Sciatic nerve (tissue), 2 donors: ENCODE measurements at regions not wholly inside any gene's neighbourhood (a gene's known extent, or its start where the extent isn't known, plus 50 kb on each side); places are given as distances from the start of the nearest gene placed in this dataset.

Source experiments
- ATAC-seq: fragments of 200-7000 bp; cut with Tn5 transposase; one replicate; pipeline ENCODE4 v1.9.1; 2020; ENCODE audit warnings: mild to moderate bottlenecking, moderate library complexity
- DNase-seq: peaks from one replicate; pipeline ENCODE4 v3.0.0-alpha.2; 2020; ENCODE audit warnings: low spot score
- intact Hi-C: fragments of 100-400 bp; cut with DNase I; formaldehyde crosslinking; loops from one replicate; pipeline ENCODE4 v1.14.2; 2022
- donor health status: DM: no; HTN: no; CAD: no.
- donor health status: DM: no; HTN: no; CAD: no.

DNA sequence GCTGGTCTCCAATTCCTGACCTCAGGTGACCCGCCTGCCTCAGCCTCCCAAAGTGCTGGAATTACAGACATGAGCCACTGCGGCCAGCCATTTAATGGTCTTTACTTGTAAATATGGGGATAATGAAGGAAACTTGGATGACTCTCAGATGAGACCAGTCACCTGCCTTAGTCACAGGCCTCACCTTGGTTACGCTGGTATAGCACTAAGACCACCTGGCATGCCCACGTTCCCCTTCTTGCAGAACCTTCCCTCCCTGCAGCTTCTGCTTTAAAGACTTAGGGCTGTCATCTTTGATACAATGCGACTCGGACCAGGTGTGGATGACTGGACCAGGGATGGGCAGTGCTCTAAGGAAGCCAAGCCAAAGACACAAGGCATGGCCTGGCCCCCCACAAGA is 629.9 kb downstream of the CCDC171 start:
- intact Hi-C loops, result no loop called here
- DNase-seq, result no peak
- ATAC-seq, result no peak

- intact Hi-C loops, result no loop called here
- no peak for DNase-seq
- no peak for ATAC-seq
Observed at GRCh38 chr9:16184964-16185646, 632.3 kb downstream of the CCDC171 start.

GRCh38 chr9:16191191-16191590 is 638.3 kb downstream of the CCDC171 start:
- DNase-seq (no peak), ATAC-seq (no peak)
- intact Hi-C loops, result no loop called here

DNA sequence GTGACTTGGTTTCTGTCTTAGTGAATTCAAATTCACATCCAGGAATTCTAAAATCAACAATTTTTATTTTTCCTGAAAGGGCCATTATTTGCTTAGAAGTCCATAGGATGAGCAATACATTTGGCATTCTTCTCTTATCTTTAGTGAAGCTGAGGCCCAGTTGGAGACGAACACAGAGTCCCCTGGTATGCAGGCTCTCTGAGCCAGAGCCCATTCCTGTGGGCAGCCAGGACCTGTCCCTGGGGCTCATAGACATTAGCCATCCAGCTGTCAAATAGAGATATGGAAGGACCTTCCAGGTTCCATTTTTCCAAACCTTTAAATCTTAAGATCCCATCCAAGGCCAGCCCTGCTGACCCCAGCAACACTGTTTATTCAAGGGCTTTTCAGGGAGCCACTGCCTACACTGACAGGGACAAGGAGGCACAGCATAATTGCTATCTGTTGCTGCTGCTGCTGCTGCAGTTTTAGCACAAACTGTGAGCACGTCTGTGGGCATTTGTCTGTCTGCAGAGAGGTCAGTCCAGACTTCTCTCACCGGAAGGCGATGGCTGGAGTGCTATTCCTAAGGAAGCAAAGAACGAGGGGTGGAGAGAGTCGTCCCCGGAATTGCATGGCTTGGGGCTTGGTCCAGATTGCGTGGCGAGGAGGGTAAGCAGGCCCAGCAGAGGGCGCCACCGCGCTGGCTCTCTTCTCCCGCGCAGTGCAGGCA is 639.0 kb downstream of the CCDC171 start:
- ATAC-seq (peak; percentile 97), DNase-seq (peak; percentile 92)
- intact Hi-C loops, result no loop called here

DNA sequence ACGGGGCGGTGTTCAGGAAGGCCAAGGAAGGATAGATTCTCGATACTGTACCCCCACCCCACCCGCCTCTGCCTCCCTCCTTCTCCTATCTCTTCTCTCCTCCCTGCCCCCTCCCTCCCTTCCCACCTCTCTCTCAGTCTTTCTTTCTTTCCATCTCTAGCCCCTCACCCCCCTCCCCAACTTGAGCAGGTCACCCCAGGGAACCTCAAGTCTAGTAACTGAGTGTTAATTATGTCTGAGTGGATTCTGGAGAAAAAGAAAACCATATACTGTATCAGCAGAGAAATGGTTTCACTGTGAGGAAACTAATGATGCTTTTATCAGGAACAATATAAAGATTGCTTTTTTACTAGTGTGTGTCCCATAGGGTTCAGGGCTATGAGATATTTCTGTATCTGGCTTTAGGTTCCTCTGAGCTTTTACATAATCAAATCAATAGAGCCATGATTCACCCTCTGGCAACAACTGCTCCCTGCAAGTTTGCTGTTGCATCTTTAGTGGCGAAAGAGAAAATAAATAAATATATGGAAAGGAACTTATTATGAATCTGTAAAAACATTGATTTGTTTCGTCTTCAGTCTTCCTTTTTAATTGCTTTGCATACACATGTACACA is 639.7 kb downstream of the CCDC171 start:
- intact Hi-C loops, result no loop called here
- ATAC-seq, result no peak
- DNase-seq, result no peak

- intact Hi-C loops, result no loop called here
- DNase-seq (no peak), ATAC-seq (no peak)
Observed at GRCh38 chr9:16193066-16193465, 640.2 kb downstream of the CCDC171 start.

GRCh38 chr9:16196206-16196605 is 643.4 kb downstream of the CCDC171 start:
- intact Hi-C loops, result no loop called here
- DNase-seq (no peak), ATAC-seq (no peak)

DNA sequence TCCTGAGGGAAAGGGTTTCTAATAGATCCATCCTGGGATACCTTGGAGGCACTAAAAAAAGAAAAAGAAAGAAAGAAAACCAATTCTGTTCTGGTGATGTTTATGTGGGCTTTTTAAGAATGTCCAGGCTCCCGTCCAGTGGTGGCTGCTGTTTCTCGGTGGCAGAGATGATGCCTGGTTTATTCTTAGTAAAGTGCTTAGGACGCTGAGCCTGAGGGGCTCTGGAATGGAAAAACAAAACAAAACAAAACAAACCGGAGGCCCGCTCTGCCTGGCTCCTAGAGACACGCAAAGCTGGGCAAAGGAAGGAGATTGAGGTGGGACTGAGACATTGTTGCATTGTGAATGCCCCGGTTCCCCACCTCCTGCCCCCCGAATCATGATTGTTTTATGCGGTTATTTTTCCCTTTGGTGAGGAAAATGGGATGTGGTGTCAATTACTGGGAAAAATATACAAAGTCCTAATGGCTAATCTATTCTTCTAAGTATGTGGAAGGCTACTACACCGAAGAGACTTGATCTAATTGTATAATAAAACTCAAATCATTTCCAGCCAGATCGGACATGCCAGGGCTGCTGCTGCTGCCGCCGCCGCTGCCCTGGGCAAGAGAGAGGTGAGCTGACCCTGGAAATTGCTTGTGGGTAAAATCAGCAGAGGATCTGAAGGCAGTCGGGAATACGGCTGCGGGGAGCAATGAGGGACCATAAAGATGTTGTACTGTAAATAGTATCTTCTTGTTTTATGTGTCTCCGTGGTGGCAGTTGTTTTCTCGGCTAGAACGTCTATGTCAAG is 644.9 kb downstream of the CCDC171 start:
- no peak for DNase-seq
- no peak for ATAC-seq
- intact Hi-C loops, result no loop called here

GRCh38 chr9:16198996-16199395 is 646.2 kb downstream of the CCDC171 start:
- DNase-seq (no peak), ATAC-seq (no peak)
- intact Hi-C loops, result no loop called here

GRCh38 chr9:16202221-16202620 is 649.4 kb downstream of the CCDC171 start:
- ATAC-seq (no peak), DNase-seq (no peak)
- intact Hi-C loops, result no loop called here

DNA sequence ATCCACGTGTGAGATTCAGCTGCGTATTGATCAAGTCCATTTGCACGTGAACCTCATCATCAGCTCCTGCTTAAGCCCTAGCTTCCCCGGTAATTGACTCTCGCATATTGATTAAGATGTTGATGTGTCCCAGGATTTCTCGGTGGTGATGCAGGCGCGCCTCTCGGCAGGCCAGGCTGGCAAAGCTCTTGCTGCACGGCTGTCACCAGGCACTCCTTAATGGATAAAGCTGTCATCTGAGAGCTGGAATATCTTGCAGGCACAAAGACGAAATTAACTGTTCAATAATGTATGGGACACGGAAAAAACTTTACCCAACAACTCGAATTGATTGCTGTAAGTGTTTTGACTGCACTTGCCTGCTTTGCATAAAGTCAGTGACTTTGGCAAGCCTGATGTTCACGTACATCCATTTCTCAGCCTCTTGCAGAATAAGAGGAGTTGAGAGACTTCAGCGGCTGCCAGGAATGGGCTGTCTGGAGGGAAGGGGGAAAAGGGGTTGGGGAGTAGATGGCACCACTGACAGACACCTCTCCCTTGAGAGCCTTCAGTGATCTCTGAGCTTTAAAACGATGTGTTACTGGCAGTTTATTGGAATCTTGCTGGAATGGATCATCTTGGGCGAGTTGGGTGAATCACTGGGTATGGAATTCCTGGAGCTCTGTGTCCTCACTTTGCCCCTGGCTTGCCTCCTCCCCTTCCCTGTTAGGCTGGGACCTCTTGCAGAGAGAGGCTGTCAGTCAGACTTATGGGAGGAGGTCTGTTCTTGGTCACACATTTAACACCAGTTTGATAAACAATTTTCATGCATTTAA is 650.3 kb downstream of the CCDC171 start:
- DNase-seq (no peak), ATAC-seq (no peak)
- intact Hi-C loops, result no loop called here

DNA sequence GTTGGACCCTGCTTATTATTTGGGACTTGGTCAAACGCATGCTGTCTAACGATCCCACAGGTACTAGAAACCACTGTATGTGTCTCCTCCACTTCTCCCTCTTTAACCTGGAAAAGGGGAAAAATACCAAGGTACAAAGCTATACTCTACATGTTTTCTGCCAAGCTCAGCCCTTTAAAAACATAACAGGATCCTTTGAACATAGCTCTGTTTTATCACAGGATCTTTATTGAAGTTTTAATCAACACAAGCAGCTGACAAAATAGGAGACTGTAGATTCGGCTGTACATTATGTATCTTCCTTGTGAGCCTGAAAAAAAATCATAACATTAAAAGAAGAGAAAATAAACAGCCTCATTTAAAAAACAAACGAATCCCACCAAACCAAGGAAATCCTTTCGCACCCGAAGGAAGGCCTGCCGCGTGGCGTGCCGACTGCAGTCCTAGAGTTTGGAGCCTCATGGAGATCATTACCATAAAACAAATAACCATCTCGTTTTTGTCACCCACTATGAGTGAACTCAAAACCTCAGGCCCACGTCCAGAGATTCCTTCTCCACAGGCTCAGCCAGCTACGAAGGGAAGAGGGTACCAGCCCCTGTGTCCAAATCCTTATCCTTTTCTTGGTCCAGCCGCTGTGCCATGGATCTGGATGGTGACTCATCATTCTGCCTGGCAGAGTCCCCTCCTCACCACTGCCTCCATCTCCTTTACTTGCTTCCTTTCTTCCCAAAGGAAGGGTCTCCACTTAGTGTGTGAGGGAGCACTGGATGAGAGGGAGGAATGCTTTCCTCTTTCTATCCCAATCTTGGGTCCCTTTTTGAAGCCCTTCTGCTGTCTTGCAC is 651.1 kb downstream of the CCDC171 start:
- DNase-seq (no peak), ATAC-seq (no peak)
- intact Hi-C loops, result no loop called here

- intact Hi-C loops, result no loop called here
- DNase-seq, result no peak
- ATAC-seq, result no peak
Observed at GRCh38 chr9:16205455-16205854, 652.6 kb downstream of the CCDC171 start.

- no peak for ATAC-seq
- no peak for DNase-seq
Observed at GRCh38 chr9:16206518-16206917, 653.7 kb downstream of the CCDC171 start.

GRCh38 chr9:16207161-16207560 is 654.3 kb downstream of the CCDC171 start:
- DNase-seq (peak; percentile 77), ATAC-seq (peak; percentile 92)
- intact Hi-C loops, result no loop called here

More at GRCh38 chr9:16206518-16206917, 653.7 kb downstream of the CCDC171 start:
- intact Hi-C loops, result no loop called here

GRCh38 chr9:16210440-16210839 is 657.6 kb downstream of the CCDC171 start:
- DNase-seq (no peak), ATAC-seq (no peak)
- intact Hi-C loops, result no loop called here

DNA sequence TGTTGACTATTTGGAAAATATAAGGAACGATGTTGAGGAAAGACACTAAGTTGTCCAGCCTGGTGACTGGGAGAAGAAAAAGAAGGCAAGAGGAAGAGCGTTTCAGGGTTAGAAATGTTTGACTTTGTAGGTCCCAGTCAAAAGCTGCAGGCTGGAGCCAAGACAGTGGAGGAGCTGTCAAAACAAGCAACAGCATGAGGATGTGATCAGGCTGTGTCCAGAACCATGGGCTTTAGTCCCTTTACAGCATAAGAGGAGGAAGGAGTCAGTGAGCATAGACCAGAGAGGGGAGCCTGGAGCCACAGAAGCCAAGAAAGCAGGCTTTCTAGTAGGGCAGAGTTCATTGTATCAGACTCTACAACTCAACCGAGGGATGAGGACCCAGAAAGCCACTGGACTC is 658.5 kb downstream of the BNC2 start:
- no peak for ATAC-seq

More for the DNA sequence above, 658.5 kb downstream of the BNC2 start:
- intact Hi-C loops, result no loop called here
- DNase-seq, result no peak
